Astrocyte (in vitro differentiated cells and primary cell): ENCODE measurements at regions not wholly inside any gene's neighbourhood (a gene's known extent, or its start where the extent isn't known, plus 50 kb on each side); places are given as distances from the start of the nearest gene placed in this dataset.

ENCODE experiments used
- DNase-seq: peaks from one replicate; pipeline ENCODE4 v3.0.0-alpha.2; 2010; ENCODE audit warnings: low read depth
- FAIRE-seq: peaks from 2 replicates; lab custom pipeline; 2011; peaks lifted over from hg19 to GRCh38; lab: Jason Lieb, UNC
- H2AFZ ChIP-seq: 2 replicates; pipeline ENCODE4 v1.6.0; 2012; ENCODE audit warnings: low read depth, low read length, inconsistent platforms
- H3K27ac ChIP-seq: 2 replicates; pipeline ENCODE4 v1.5.1; 2011; ENCODE audit warnings: low read depth, low read length, inconsistent platforms
- H3K27me3 ChIP-seq: 2 replicates; pipeline ENCODE4 v1.6.0; 2011; ENCODE audit warnings: low read length, inconsistent platforms; ENCODE audit not compliant: insufficient read depth
- H3K36me3 ChIP-seq: 2 replicates; pipeline ENCODE4 v1.5.1; 2011; ENCODE audit warnings: low read length, inconsistent platforms; ENCODE audit not compliant: insufficient read depth
- H3K4me1 ChIP-seq: 2 replicates; pipeline ENCODE4 v1.5.1; 2011; ENCODE audit warnings: low read length, inconsistent platforms; ENCODE audit not compliant: insufficient read depth
- H3K4me2 ChIP-seq: 2 replicates; pipeline ENCODE4 v1.6.0; 2012; ENCODE audit warnings: low read length, inconsistent platforms
- H3K4me3 ChIP-seq: 2 replicates; pipeline ENCODE4 v1.5.1; 2011; ENCODE audit warnings: low read depth, mild to moderate bottlenecking, low read length, inconsistent platforms; ENCODE audit not compliant: insufficient read depth
- H3K79me2 ChIP-seq: 2 replicates; pipeline ENCODE4 v1.6.0; 2012; ENCODE audit warnings: mild to moderate bottlenecking, low read length, inconsistent platforms; ENCODE audit not compliant: insufficient read depth
- H3K9ac ChIP-seq: 2 replicates; pipeline ENCODE4 v1.6.0; 2012; ENCODE audit warnings: mild to moderate bottlenecking, low read length, inconsistent platforms
- H3K9me3 ChIP-seq: 2 replicates; pipeline ENCODE4 v1.5.1; 2012; ENCODE audit warnings: low read depth, mild to moderate bottlenecking, low read length, inconsistent platforms; ENCODE audit not compliant: insufficient read depth
- H4K20me1 ChIP-seq: 2 replicates; pipeline ENCODE4 v1.6.0; 2012; ENCODE audit warnings: low read length, inconsistent platforms; ENCODE audit not compliant: insufficient read depth
- H3K27ac Mint-ChIP-seq: one replicate; pipeline ENCODE4 v1.8.0; 2021; ENCODE audit warnings: mild to moderate bottlenecking, mixed read lengths; ENCODE audit not compliant: unreplicated experiment
- H3K27me3 Mint-ChIP-seq: one replicate; pipeline ENCODE4 v1.8.0; 2021; ENCODE audit warnings: low read depth, mixed read lengths; ENCODE audit not compliant: unreplicated experiment
- H3K36me3 Mint-ChIP-seq: one replicate; pipeline ENCODE4 v1.8.0; 2021; ENCODE audit warnings: low read depth, mixed read lengths; ENCODE audit not compliant: unreplicated experiment
- H3K4me1 Mint-ChIP-seq: one replicate; pipeline ENCODE4 v1.8.0; 2021; ENCODE audit warnings: low read depth, mixed read lengths; ENCODE audit not compliant: unreplicated experiment
- H3K4me3 Mint-ChIP-seq: one replicate; pipeline ENCODE4 v1.8.0; 2021; ENCODE audit warnings: mild to moderate bottlenecking, moderate library complexity, mixed read lengths; ENCODE audit not compliant: unreplicated experiment
- H3K9me3 Mint-ChIP-seq: one replicate; pipeline ENCODE4 v1.8.0; 2021; ENCODE audit warnings: mild to moderate bottlenecking, mixed read lengths; ENCODE audit not compliant: unreplicated experiment
- CTCF ChIP-seq: IDR thresholded peaks from 2 replicates; pipeline ENCODE4 v1.5.1; 2011; ENCODE audit warnings: low read depth, mild to moderate bottlenecking, inconsistent platforms, low read length, moderate library complexity; ENCODE audit not compliant: insufficient read depth
- EZH2 ChIP-seq: IDR thresholded peaks from 2 replicates; pipeline ENCODE4 v1.6.1; 2012; ENCODE audit warnings: mild to moderate bottlenecking, low read length, inconsistent platforms; ENCODE audit not compliant: insufficient read depth

GRCh38 chr9:87193925-87194868 lies 246.9 kb upstream of the GAS1 start:
- Histone ChIP-seq H3K4me3 (peak overlapping the region; percentile 0), H4K20me1 (no peaks in the 10 kb centered on the region), H2AFZ (no peak overlapping the region), H3K4me1 (peaks cover 31% of the 10 kb centered on the region), H3K27ac (peak overlapping the region; percentile 88), H3K27me3 (no peaks in the 10 kb centered on the region), H3K9me3 (no peaks in the 10 kb centered on the region), H3K9ac (peak overlapping the region; percentile 77), H3K36me3 (no peaks in the 10 kb centered on the region), H3K79me2 (no peaks in the 10 kb centered on the region), H3K4me2 (peak overlapping the region; percentile 81)
- Mint-ChIP-seq H3K9me3 (peaks cover 5% of the 10 kb centered on the region), H3K36me3 (no peaks in the 10 kb centered on the region), H3K27ac (peak overlapping the region; percentile 87), H3K4me3 (no peak overlapping the region), H3K4me1 (peaks cover 42% of the 10 kb centered on the region), H3K27me3 (no peaks in the 10 kb centered on the region)
- DNase-seq (peak; percentile 93), FAIRE-seq (peak; percentile 87)
- TF ChIP-seq EZH2 = no peak
- TF ChIP-seq CTCF = no peak

- H3K4me3 Mint-ChIP-seq = no peak overlapping the region
- no peaks in the 10 kb centered on the region for H4K20me1 ChIP-seq
- H3K4me1 Mint-ChIP-seq = peaks cover 42% of the 10 kb centered on the region
- peak overlapping the region; percentile 87 for H3K27ac Mint-ChIP-seq
- H3K36me3 Mint-ChIP-seq = no peaks in the 10 kb centered on the region
- no peaks in the 10 kb centered on the region for H3K36me3 ChIP-seq
- no peaks in the 10 kb centered on the region for H3K27me3 Mint-ChIP-seq
- TF ChIP-seq CTCF (no peak), EZH2 (no peak)
- H3K27me3 ChIP-seq = no peaks in the 10 kb centered on the region
- peak overlapping the region; percentile 81 for H3K4me2 ChIP-seq
- peaks cover 5% of the 10 kb centered on the region for H3K9me3 Mint-ChIP-seq
- H3K4me3 ChIP-seq = no peak overlapping the region
- H3K9me3 ChIP-seq = no peaks in the 10 kb centered on the region
- peak; percentile 62 for FAIRE-seq
- peaks cover 31% of the 10 kb centered on the region for H3K4me1 ChIP-seq
- H3K27ac ChIP-seq = peak overlapping the region; percentile 88
- H3K79me2 ChIP-seq = no peaks in the 10 kb centered on the region
- peak overlapping the region; percentile 77 for H3K9ac ChIP-seq
- DNase-seq = no peak
- no peak overlapping the region for H2AFZ ChIP-seq
Measured at GRCh38 chr9:87195306-87195705, 248.0 kb upstream of the GAS1 start.
